Muscle layer of duodenum (tissue), 2 donors: ENCODE measurements at regions not wholly inside any gene's neighbourhood (a gene's known extent, or its start where the extent isn't known, plus 50 kb on each side); places are given as distances from the start of the nearest gene placed in this dataset.

Experiments
- H3K27ac ChIP-seq: one replicate; pipeline ENCODE4 v1.7.0; 2013; ENCODE audit warnings: mild to moderate bottlenecking, low read length
- H3K27me3 ChIP-seq: one replicate; pipeline ENCODE4 v1.7.0; 2013; ENCODE audit warnings: low read depth, mild to moderate bottlenecking, control low read depth, low read length
- H3K36me3 ChIP-seq, 2 donors: one replicate each; pipeline ENCODE4 v1.7.0; 2013; ENCODE audit warnings: low read length in 2 of 2, control low read depth in 1 of 2, mild to moderate bottlenecking in 1 of 2; ENCODE audit not compliant: insufficient read depth in 2 of 2, control insufficient read depth in 1 of 2
- H3K4me1 ChIP-seq, 2 donors: one replicate each; pipeline ENCODE4 v1.7.0; 2013; ENCODE audit warnings: low read length in 2 of 2, mild to moderate bottlenecking in 2 of 2, control low read depth in 1 of 2, moderate library complexity in 1 of 2; ENCODE audit not compliant: insufficient read depth in 2 of 2, control insufficient read depth in 1 of 2
- H3K4me3 ChIP-seq, 2 donors: one replicate each; pipeline ENCODE4 v1.7.0; 2013; ENCODE audit warnings: low read length in 2 of 2, low read depth in 1 of 2, mild to moderate bottlenecking in 1 of 2
- H3K9me3 ChIP-seq, 2 donors: one replicate each; pipeline ENCODE4 v1.7.0; 2013; ENCODE audit warnings: low read length in 2 of 2, control low read depth in 1 of 2, mild to moderate bottlenecking in 1 of 2; ENCODE audit not compliant: control insufficient read depth in 1 of 2
- donor health status: healthy.

GRCh38 chr1:228809621-228810394, 74.5 kb downstream of the RHOU start:
- H3K27me3 ChIP-seq, result no peaks in the 10 kb centered on the region
- H3K4me1 ChIP-seq, result peaks cover 10 to 25% of the 10 kb centered on the region in 2 donors
- H3K9me3 ChIP-seq, result no peaks in the 10 kb centered on the region
- peak overlapping the region; percentile 1 for H3K27ac ChIP-seq
- no peak overlapping the region for H3K4me3 ChIP-seq
- no peaks in the 10 kb centered on the region for H3K36me3 ChIP-seq

- Histone ChIP-seq H3K27ac (peak overlapping the region; percentile 1), H3K36me3 (no peaks in the 10 kb centered on the region), H3K27me3 (no peaks in the 10 kb centered on the region), H3K9me3 (no peaks in the 10 kb centered on the region), H3K4me3 (no peak overlapping the region), H3K4me1 (peaks cover 10 to 25% of the 10 kb centered on the region in 2 donors)
These were observed 75.1 kb downstream of the RHOU start for GRCh38 chr1:228810395-228810758.

GRCh38 chr1:228810878-228811711, 75.8 kb downstream of the RHOU start:
- Histone ChIP-seq H3K9me3 (no peaks in the 10 kb centered on the region), H3K4me1 (peaks cover 10 to 25% of the 10 kb centered on the region in 2 donors), H3K27me3 (no peaks in the 10 kb centered on the region), H3K4me3 (no peak overlapping the region), H3K36me3 (no peaks in the 10 kb centered on the region), H3K27ac (no peak overlapping the region)

GRCh38 chr1:228811712-228812305, 76.5 kb downstream of the RHOU start:
- Histone ChIP-seq H3K4me1 (peaks cover 10 to 25% of the 10 kb centered on the region in 2 donors), H3K9me3 (no peaks in the 10 kb centered on the region), H3K27ac (no peak overlapping the region), H3K36me3 (no peaks in the 10 kb centered on the region), H3K4me3 (no peak overlapping the region), H3K27me3 (no peaks in the 10 kb centered on the region)

GRCh38 chr1:228812961-228813360, 77.7 kb downstream of the RHOU start:
- peaks cover 10 to 25% of the 10 kb centered on the region in 2 donors for H3K4me1 ChIP-seq
- H3K9me3 ChIP-seq, result no peaks in the 10 kb centered on the region
- H3K27ac ChIP-seq, result no peak overlapping the region
- no peaks in the 10 kb centered on the region for H3K27me3 ChIP-seq
- no peaks in the 10 kb centered on the region for H3K36me3 ChIP-seq
- H3K4me3 ChIP-seq, result no peak overlapping the region

- no peak overlapping the region for H3K4me3 ChIP-seq
- H3K36me3 ChIP-seq, result no peaks in the 10 kb centered on the region
- peaks cover 10 to 25% of the 10 kb centered on the region in 2 donors for H3K4me1 ChIP-seq
- H3K9me3 ChIP-seq, result no peaks in the 10 kb centered on the region
- H3K27ac ChIP-seq, result no peak overlapping the region
- H3K27me3 ChIP-seq, result no peaks in the 10 kb centered on the region
These were observed 78.9 kb downstream of the RHOU start for GRCh38 chr1:228814176-228814575.

- H3K4me1 ChIP-seq, result peaks cover 0 to 8% of the 10 kb centered on the region in 2 donors
- no peaks in the 10 kb centered on the region for H3K9me3 ChIP-seq
- no peaks in the 10 kb centered on the region for H3K36me3 ChIP-seq
- no peaks in the 10 kb centered on the region for H3K27me3 ChIP-seq
- H3K4me3 ChIP-seq, result no peak overlapping the region
- H3K27ac ChIP-seq, result no peak overlapping the region
These were observed 83.0 kb downstream of the RHOU start for GRCh38 chr1:228818296-228818695.

- H3K27ac ChIP-seq, result no peak overlapping the region
- no peaks in the 10 kb centered on the region for H3K27me3 ChIP-seq
- H3K9me3 ChIP-seq, result no peaks in the 10 kb centered on the region
- no peak overlapping the region for H3K4me3 ChIP-seq
- no peaks in the 10 kb centered on the region for H3K36me3 ChIP-seq
- peaks cover 0 to 5% of the 10 kb centered on the region in 2 donors for H3K4me1 ChIP-seq
These were observed 83.8 kb downstream of the RHOU start for GRCh38 chr1:228818928-228819630.

GRCh38 chr1:228821252-228821651, 86.0 kb downstream of the RHOU start:
- H3K4me3 ChIP-seq, result no peak overlapping the region
- H3K27me3 ChIP-seq, result no peaks in the 10 kb centered on the region
- no peaks in the 10 kb centered on the region for H3K36me3 ChIP-seq
- H3K4me1 ChIP-seq, result no peaks in the 10 kb centered on the region
- H3K9me3 ChIP-seq, result no peaks in the 10 kb centered on the region
- H3K27ac ChIP-seq, result no peak overlapping the region

- H3K9me3 ChIP-seq, result no peaks in the 10 kb centered on the region
- no peak overlapping the region for H3K4me3 ChIP-seq
- no peaks in the 10 kb centered on the region for H3K27me3 ChIP-seq
- H3K36me3 ChIP-seq, result no peaks in the 10 kb centered on the region
- H3K27ac ChIP-seq, result no peak overlapping the region
- H3K4me1 ChIP-seq, result no peaks in the 10 kb centered on the region
These were observed 87.9 kb downstream of the RHOU start for GRCh38 chr1:228823200-228823599.

- Histone ChIP-seq H3K9me3 (no peaks in the 10 kb centered on the region), H3K36me3 (no peaks in the 10 kb centered on the region), H3K4me3 (no peak overlapping the region), H3K4me1 (no peaks in the 10 kb centered on the region), H3K27me3 (no peaks in the 10 kb centered on the region), H3K27ac (no peak overlapping the region)
These were observed 89.1 kb downstream of the RHOU start for GRCh38 chr1:228824366-228824765.
